Upper lobe of right lung (tissue), 1 donor: ENCODE measurements at regions not wholly inside any gene's neighbourhood (a gene's known extent, or its start where the extent isn't known, plus 50 kb on each side); places are given as distances from the start of the nearest gene placed in this dataset.

Source experiments
- ATAC-seq: fragments of 200-7000 bp; cut with Tn5 transposase; one replicate; pipeline ENCODE4 v1.9.1; 2020; ENCODE audit warnings: mild to moderate bottlenecking, moderate library complexity
- DNase-seq: peaks from one replicate; pipeline ENCODE4 v3.0.0-alpha.2; 2020
- H3K27ac ChIP-seq: fragments of 200-600 bp; one replicate; pipeline ENCODE4 v1.8.0; 2022
- H3K27me3 ChIP-seq: fragments of 200-600 bp; one replicate; pipeline ENCODE4 v1.8.0; 2022; ENCODE audit warnings: mild to moderate bottlenecking
- H3K36me3 ChIP-seq: fragments of 200-600 bp; one replicate; pipeline ENCODE4 v1.8.0; 2022
- H3K4me1 ChIP-seq: fragments of 200-600 bp; one replicate; pipeline ENCODE4 v1.8.0; 2022
- H3K4me3 ChIP-seq: fragments of 200-600 bp; one replicate; pipeline ENCODE4 v1.8.0; 2022; ENCODE audit warnings: mild to moderate bottlenecking
- H3K9me3 ChIP-seq: fragments of 200-600 bp; one replicate; pipeline ENCODE4 v1.8.0; 2022
- CTCF ChIP-seq: fragments of 200-600 bp; IDR thresholded peaks from one replicate; pipeline ENCODE4 v1.8.0; 2022; ENCODE audit warnings: antibody characterized with exemption
- intact Hi-C: fragments of 100-400 bp; cut with DNase I; formaldehyde crosslinking; loops from one replicate; pipeline ENCODE4 v1.11.0; 2022
- donor health status: DM: no; HTN: yes; CAD: no; lungs with severe emphysema.

- intact Hi-C loops: no loop called here
- no peaks in the 10 kb centered on the region for H3K9me3 ChIP-seq
- no peaks in the 10 kb centered on the region for H3K36me3 ChIP-seq
- no peak overlapping the region for H3K4me3 ChIP-seq
- no peaks in the 10 kb centered on the region for H3K4me1 ChIP-seq
- H3K27me3 ChIP-seq: no peaks in the 10 kb centered on the region
- DNase-seq (no peak), ATAC-seq (peak; percentile 29)
- no peak for TF ChIP-seq CTCF
- no peak overlapping the region for H3K27ac ChIP-seq
These were observed 82.8 kb upstream of the SPATA31C2 start for GRCh38 chr9:88221105-88221504.

GRCh38 chr9:88220652-88221051 is 82.4 kb upstream of the SPATA31C2 start:
- no peak for ATAC-seq
- no peak for DNase-seq

GRCh38 chr9:88219601-88220000 is 81.3 kb upstream of the SPATA31C2 start:
- no peak for TF ChIP-seq CTCF
- no peak for ATAC-seq
- Histone ChIP-seq H3K36me3 (no peaks in the 10 kb centered on the region), H3K4me1 (no peaks in the 10 kb centered on the region), H3K9me3 (no peaks in the 10 kb centered on the region), H3K27me3 (no peaks in the 10 kb centered on the region), H3K4me3 (no peak overlapping the region), H3K27ac (no peak overlapping the region)
- intact Hi-C loops: no loop called here
- DNase-seq: no peak

More at GRCh38 chr9:88220652-88221051, 82.4 kb upstream of the SPATA31C2 start:
- no peak for TF ChIP-seq CTCF
- H3K9me3 ChIP-seq: no peaks in the 10 kb centered on the region
- H3K27me3 ChIP-seq: no peaks in the 10 kb centered on the region
- H3K27ac ChIP-seq: no peak overlapping the region
- H3K4me3 ChIP-seq: no peak overlapping the region
- H3K4me1 ChIP-seq: no peaks in the 10 kb centered on the region
- no peaks in the 10 kb centered on the region for H3K36me3 ChIP-seq
- intact Hi-C loops: no loop called here

GRCh38 chr9:88218726-88219125 is 80.5 kb upstream of the SPATA31C2 start:
- Histone ChIP-seq H3K36me3 (no peaks in the 10 kb centered on the region), H3K27ac (no peak overlapping the region), H3K4me3 (no peak overlapping the region), H3K9me3 (no peaks in the 10 kb centered on the region), H3K27me3 (no peaks in the 10 kb centered on the region), H3K4me1 (no peaks in the 10 kb centered on the region)
- intact Hi-C loops: no loop called here
- DNase-seq: no peak
- no peak for TF ChIP-seq CTCF
- no peak for ATAC-seq

- ATAC-seq: no peak
- DNase-seq: no peak
- TF ChIP-seq CTCF: no peak
- no peaks in the 10 kb centered on the region for H3K9me3 ChIP-seq
- intact Hi-C loops: no loop called here
- no peaks in the 10 kb centered on the region for H3K27me3 ChIP-seq
- no peaks in the 10 kb centered on the region for H3K36me3 ChIP-seq
- no peak overlapping the region for H3K27ac ChIP-seq
- no peak overlapping the region for H3K4me3 ChIP-seq
- no peaks in the 10 kb centered on the region for H3K4me1 ChIP-seq
These were observed 78.1 kb upstream of the SPATA31C2 start for GRCh38 chr9:88216126-88216995.
